SK-N-MC (cell line): ENCODE measurements at regions not wholly inside any gene's neighbourhood (a gene's known extent, or its start where the extent isn't known, plus 50 kb on each side); places are given as distances from the start of the nearest gene placed in this dataset.

Experiments
- DNase-seq: peaks from one replicate; pipeline ENCODE4 v3.0.0-alpha.2; 2011; ENCODE audit warnings: low read depth, low spot score
- H3K27ac ChIP-seq: fragments of 200-600 bp; sonication (generic); 2 replicates; pipeline ENCODE4 v1.5.1; 2016; ENCODE audit warnings: mixed run types
- H3K36me3 ChIP-seq: fragments of 200-600 bp; sonication (generic); 2 replicates; pipeline ENCODE4 v1.6.1; 2017; ENCODE audit warnings: antibody characterized with exemption, low read length, mixed read lengths; ENCODE audit not compliant: insufficient read depth
- H3K4me3 ChIP-seq: fragments of 200-600 bp; sonication (generic); 2 replicates; pipeline ENCODE4 v1.5.1; 2016
- H3K9ac ChIP-seq: fragments of 200-600 bp; sonication (generic); 2 replicates; pipeline ENCODE4 v1.8.0; 2017; ENCODE audit warnings: mixed run types, mixed read lengths; ENCODE audit not compliant: insufficient read length
- H3K9me3 ChIP-seq: fragments of 200-600 bp; sonication (generic); 2 replicates; pipeline ENCODE4 v1.6.1; 2017; ENCODE audit warnings: low read depth, mild to moderate bottlenecking, antibody characterized with exemption, low read length, moderate library complexity, mixed read lengths
- EZH2 ChIP-seq: fragments of 200-600 bp; sonication (generic); IDR thresholded peaks from one replicate; pipeline ENCODE4 v1.6.1; 2017; ENCODE audit warnings: antibody characterized with exemption
- FOXP2 ChIP-seq: optimal IDR thresholded peaks from 2 replicates; pipeline ENCODE3; 2011; ENCODE audit warnings: mild to moderate bottlenecking, moderate library complexity; ENCODE audit not compliant: insufficient read depth; ENCODE audit errors: extremely low read length, control extremely low read depth
- POLR2AphosphoS5 ChIP-seq: IDR thresholded peaks from 2 replicates; pipeline ENCODE4 v1.6.1; 2012; ENCODE audit warnings: mild to moderate bottlenecking, low read depth, low read length, borderline replicate concordance

- H3K36me3 ChIP-seq, result no peaks in the 10 kb centered on the region
- H3K9me3 ChIP-seq, result no peaks in the 10 kb centered on the region
- no peak overlapping the region for H3K4me3 ChIP-seq
- no peak overlapping the region for H3K27ac ChIP-seq
- no peak for TF ChIP-seq FOXP2
- no peak for TF ChIP-seq POLR2AphosphoS5
- TF ChIP-seq EZH2, result no peak
- DNase-seq, result no peak
- H3K9ac ChIP-seq, result no peak overlapping the region
These were observed 509.6 kb upstream of the RAB6C start for GRCh38 chr2:129469871-129470270.

GRCh38 chr2:129478902-129479517, 500.5 kb upstream of the RAB6C start:
- DNase-seq, result no peak
- H3K27ac ChIP-seq, result no peak overlapping the region
- no peak overlapping the region for H3K9ac ChIP-seq
- no peaks in the 10 kb centered on the region for H3K36me3 ChIP-seq
- no peak overlapping the region for H3K4me3 ChIP-seq
- H3K9me3 ChIP-seq, result no peaks in the 10 kb centered on the region
- no peak for TF ChIP-seq EZH2
- TF ChIP-seq FOXP2, result no peak
- no peak for TF ChIP-seq POLR2AphosphoS5

GRCh38 chr2:129479892-129480291, 499.6 kb upstream of the RAB6C start:
- no peak overlapping the region for H3K9ac ChIP-seq
- H3K36me3 ChIP-seq, result no peaks in the 10 kb centered on the region
- no peak overlapping the region for H3K27ac ChIP-seq
- no peaks in the 10 kb centered on the region for H3K9me3 ChIP-seq
- no peak for DNase-seq
- H3K4me3 ChIP-seq, result no peak overlapping the region
- TF ChIP-seq FOXP2 (no peak), POLR2AphosphoS5 (no peak), EZH2 (no peak)

- no peak overlapping the region for H3K27ac ChIP-seq
- no peaks in the 10 kb centered on the region for H3K36me3 ChIP-seq
- TF ChIP-seq EZH2, result no peak
- no peak for TF ChIP-seq FOXP2
- TF ChIP-seq POLR2AphosphoS5, result no peak
- H3K9me3 ChIP-seq, result no peaks in the 10 kb centered on the region
- H3K9ac ChIP-seq, result no peak overlapping the region
- no peak overlapping the region for H3K4me3 ChIP-seq
- DNase-seq, result no peak
These were observed 498.7 kb upstream of the RAB6C start for GRCh38 chr2:129480790-129481189.

GRCh38 chr2:129481306-129482219, 497.9 kb upstream of the RAB6C start:
- no peak for TF ChIP-seq EZH2
- no peak for TF ChIP-seq FOXP2
- no peak for TF ChIP-seq POLR2AphosphoS5
- Histone ChIP-seq H3K27ac (no peak overlapping the region), H3K9ac (no peak overlapping the region), H3K4me3 (no peak overlapping the region), H3K9me3 (no peaks in the 10 kb centered on the region), H3K36me3 (no peaks in the 10 kb centered on the region)
- DNase-seq, result no peak

- no peak overlapping the region for H3K27ac ChIP-seq
- H3K9me3 ChIP-seq, result no peaks in the 10 kb centered on the region
- no peak for DNase-seq
- no peak overlapping the region for H3K9ac ChIP-seq
- TF ChIP-seq POLR2AphosphoS5, result no peak
- TF ChIP-seq FOXP2, result no peak
- TF ChIP-seq EZH2, result no peak
- no peak overlapping the region for H3K4me3 ChIP-seq
- H3K36me3 ChIP-seq, result no peaks in the 10 kb centered on the region
These were observed 496.8 kb upstream of the RAB6C start for GRCh38 chr2:129482626-129483025.

- H3K4me3 ChIP-seq, result no peak overlapping the region
- no peak overlapping the region for H3K27ac ChIP-seq
- no peak for TF ChIP-seq EZH2
- TF ChIP-seq POLR2AphosphoS5, result no peak
- TF ChIP-seq FOXP2, result no peak
- no peak for DNase-seq
- H3K9ac ChIP-seq, result no peak overlapping the region
- no peaks in the 10 kb centered on the region for H3K36me3 ChIP-seq
- H3K9me3 ChIP-seq, result no peaks in the 10 kb centered on the region
These were observed 496.1 kb upstream of the RAB6C start for GRCh38 chr2:129483366-129483765.

GRCh38 chr2:129484999-129485897, 494.2 kb upstream of the RAB6C start:
- TF ChIP-seq FOXP2, result no peak
- no peak for TF ChIP-seq POLR2AphosphoS5
- TF ChIP-seq EZH2, result no peak
- H3K4me3 ChIP-seq, result no peak overlapping the region
- no peaks in the 10 kb centered on the region for H3K36me3 ChIP-seq
- DNase-seq, result no peak
- no peaks in the 10 kb centered on the region for H3K9me3 ChIP-seq
- no peak overlapping the region for H3K9ac ChIP-seq
- no peak overlapping the region for H3K27ac ChIP-seq
